NOMO-1 treated with DMSO at 0.1 percent for 48 hours (cell line): ENCODE measurements at regions not wholly inside any gene's neighbourhood (a gene's known extent, or its start where the extent isn't known, plus 50 kb on each side); places are given as distances from the start of the nearest gene placed in this dataset.
"Not testable (repeated sequence)": the region's sequence is repeated elsewhere in the genome, so short reads cannot be mapped to it uniquely, and the experiment has no call there.

Experiments
- DNase-seq: peaks from one replicate; lab custom pipeline; 2025; ENCODE audit not compliant: unreplicated experiment; lab: John Stamatoyannopoulos, UW

DNA sequence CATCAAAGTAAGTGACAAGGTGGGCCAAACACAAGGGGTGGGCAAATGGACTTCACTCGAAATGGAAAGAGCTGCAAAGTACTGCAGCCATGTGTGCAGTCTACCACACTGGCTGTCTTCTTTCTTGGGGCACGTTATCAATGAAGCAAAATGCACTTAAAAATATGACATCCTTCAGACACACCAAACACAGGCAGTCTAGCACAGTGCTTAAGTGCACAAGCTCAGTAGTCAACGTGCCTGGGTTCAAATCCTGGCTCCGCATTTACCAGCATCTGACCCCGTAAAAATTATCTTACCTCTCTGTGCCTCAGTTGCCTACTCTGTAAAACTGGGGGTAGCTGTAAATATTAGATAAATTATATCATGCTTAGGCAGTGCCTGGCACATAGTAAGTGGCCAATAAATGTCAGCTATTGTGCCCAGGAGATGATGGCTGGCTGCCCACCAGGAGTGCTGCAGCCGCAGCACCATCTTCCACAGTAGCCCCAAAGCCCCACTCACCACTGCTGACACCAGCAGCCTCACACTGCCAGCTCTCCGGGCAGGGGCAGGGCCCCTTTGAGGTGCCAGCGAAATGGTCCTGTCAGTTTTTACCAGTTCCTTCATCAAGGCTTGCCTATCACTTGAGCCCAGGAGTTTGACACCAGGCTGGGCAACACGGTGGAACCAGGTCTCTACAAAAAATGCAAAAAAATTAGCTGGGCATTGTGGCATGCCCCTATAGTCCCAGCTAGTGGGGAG, 121.8 kb upstream of the SLC1A4 start:
- no peak for DNase-seq

GRCh38 chr2:64869126-64869525, 120.1 kb upstream of the SLC1A4 start:
- no peak for DNase-seq

DNA sequence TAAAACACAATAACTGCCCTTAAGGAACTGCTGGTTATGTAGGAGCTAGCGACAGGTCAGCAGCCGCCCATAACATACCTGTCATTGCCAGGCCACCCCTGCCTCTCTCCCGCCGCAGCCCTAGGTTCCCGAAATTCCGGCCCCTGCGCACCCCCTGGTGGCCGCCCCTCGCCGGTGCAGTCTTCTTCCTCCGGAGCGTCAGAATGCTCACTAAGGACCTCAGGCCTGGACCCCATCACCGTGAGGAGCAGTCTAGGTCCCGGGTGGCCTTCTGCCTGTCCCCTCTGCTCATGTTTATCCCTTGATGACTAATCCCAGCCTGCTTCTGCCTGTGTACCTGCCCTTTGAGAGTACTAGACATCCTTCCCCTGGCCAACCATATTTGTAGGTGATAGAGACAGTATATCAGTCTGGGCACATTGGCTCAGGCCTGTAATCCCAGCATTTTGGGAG, 115.7 kb upstream of the SLC1A4 start:
- peak; percentile 65 for DNase-seq

- no peak for DNase-seq
These were observed 114.6 kb upstream of the SLC1A4 start for GRCh38 chr2:64874593-64874992.

- no peak for DNase-seq
These were observed 113.8 kb upstream of the SLC1A4 start for GRCh38 chr2:64875368-64875767.

- DNase-seq = no peak
These were observed 113.0 kb upstream of the SLC1A4 start for GRCh38 chr2:64876137-64876647.

DNA sequence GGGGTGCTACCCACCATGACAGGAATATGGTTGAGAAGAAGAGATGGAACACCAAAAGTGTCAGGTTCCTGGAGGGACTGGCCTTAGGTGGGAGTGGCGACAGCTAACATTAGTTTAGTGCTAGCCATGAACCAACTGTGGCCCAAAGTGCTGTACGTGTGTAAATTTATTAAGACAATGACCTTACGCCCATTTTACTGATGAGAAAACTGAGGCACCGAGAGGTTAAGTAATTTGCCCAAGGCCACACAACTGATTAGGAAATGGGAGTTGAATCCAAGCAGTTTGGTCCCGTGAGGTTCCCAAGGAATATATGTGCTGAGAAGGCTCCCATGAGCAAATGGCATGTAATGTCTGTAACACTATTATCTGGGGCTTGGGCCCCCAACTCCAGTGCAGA, 109.5 kb upstream of the SLC1A4 start:
- no peak for DNase-seq

DNA sequence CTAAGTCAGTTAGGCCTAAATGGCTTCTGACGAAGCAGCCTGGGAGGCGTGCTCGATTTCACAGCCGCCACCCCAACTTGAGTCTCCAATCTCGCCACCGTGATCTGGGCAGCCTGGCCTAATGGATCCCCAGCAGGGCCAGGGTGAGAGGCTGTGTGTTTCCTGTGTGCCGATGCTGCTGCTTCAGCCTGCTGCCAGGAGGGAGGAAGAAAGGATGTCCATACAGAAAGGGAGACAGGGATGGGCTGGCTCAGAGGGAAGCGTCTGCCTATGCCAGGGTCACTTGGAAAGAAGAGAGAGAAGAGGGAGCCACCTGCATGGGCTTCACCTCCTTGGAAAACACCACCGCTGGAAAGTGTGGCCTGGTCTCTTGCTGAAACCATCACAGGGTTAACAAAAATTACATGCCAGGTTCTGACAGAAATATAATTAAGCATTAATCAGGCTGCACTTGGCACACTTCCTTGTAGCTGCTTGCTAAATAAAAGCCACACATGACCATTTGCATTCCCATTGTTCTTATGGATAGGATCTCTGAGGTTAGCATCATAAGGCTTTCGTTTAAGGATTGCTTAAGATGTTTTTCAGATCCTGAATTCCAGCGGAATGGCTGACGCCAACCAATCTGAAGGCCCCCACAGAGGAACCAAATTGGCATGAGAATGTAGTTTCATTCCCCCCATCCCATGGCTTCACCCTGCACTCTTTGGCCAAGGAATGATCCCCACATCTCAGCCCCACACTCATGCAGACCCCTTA, 108.8 kb upstream of the SLC1A4 start:
- no peak for DNase-seq

DNA sequence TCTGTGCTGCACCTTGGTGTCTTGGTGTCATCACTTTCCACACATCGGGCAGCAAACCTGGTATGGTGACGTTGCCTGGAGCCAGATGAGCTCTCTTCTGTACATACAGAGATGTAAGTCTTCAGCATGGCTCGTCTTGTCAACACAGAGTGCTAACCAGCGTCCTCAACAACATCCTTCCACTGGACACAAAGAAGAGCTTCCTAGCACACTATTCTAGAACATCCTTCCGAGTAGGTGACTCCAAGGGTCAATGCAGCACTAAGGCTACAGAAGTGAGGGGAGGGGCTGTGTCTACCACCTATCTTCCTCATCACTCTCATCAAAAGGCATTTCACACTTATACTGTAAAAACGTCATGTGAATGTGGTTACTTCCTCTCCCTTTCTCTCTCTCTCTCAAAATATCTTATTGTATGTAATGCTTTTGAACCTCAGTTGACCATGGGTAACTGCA, 108.1 kb upstream of the SLC1A4 start:
- peak; percentile 47 for DNase-seq

DNA sequence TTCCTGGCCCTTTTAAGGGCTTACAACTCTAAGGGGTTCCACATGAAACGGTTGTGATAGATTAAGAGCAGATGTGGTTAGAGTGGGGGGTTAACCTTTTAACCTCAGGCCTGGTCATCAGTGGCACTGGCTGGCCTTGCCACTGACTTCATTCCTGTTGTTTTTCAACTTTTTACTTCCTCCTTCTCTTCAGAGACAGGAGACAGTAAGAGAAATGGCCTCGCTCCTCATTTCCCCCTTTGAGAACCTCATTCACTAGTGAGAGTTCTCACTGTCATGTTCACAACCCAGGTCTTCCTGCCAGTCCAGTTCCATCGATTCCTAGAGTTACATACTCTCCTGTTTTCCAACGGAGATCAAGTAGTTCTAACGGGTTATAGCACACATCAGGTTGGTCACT, 101.6 kb upstream of the SLC1A4 start:
- no peak for DNase-seq

- DNase-seq = peak; percentile 34
These were observed 100.4 kb upstream of the SLC1A4 start for GRCh38 chr2:64888591-64889309.

DNA sequence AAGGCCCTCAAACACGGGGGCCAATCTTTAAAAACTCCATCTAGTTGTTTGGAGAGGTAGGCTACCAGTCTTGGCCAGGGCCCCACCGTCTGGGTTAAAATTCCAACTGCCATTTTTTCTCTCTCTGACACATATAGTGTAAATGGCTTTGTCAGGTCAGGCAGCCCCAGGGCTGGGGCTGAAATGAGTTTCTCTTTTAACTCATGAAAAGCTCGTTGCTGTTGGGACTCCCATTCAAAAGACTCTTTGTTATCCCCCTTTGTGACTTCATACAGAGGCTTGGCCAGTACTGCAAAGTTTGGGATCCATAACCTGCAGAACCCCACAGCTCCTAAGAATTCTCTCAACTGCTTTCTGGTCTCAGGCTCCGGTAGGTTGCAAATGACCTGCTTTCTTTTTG, 99.4 kb upstream of the SLC1A4 start:
- DNase-seq = no peak

- DNase-seq = not testable (repeated sequence)
These were observed 92.6 kb upstream of the SLC1A4 start for GRCh38 chr2:64896572-64896971.

GRCh38 chr2:64899081-64899865, 89.9 kb upstream of the SLC1A4 start:
- peak; percentile 52 for DNase-seq

DNA sequence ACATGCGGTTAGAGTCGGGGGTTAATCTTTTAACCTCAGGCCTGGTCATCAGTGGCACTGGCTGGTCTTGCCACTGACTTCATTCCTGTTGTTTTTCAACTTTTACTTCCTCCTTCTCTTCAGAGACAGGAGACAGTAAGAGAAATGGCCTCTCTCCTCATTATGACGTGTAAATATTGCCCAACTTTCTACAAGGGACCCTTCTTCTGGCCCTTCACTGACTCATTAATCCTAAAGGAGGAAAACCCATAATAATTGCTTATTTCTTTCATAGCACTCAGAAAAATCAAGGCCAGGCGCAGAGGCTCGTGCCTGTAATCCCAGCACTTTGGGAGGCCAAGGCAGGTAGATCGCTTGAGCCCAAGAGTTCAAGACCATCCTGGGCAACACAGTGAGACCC, 89.3 kb upstream of the SLC1A4 start:
- DNase-seq = peak; percentile 83

GRCh38 chr2:64904413-64905329, 84.5 kb upstream of the SLC1A4 start:
- peak; percentile 84 for DNase-seq

DNA sequence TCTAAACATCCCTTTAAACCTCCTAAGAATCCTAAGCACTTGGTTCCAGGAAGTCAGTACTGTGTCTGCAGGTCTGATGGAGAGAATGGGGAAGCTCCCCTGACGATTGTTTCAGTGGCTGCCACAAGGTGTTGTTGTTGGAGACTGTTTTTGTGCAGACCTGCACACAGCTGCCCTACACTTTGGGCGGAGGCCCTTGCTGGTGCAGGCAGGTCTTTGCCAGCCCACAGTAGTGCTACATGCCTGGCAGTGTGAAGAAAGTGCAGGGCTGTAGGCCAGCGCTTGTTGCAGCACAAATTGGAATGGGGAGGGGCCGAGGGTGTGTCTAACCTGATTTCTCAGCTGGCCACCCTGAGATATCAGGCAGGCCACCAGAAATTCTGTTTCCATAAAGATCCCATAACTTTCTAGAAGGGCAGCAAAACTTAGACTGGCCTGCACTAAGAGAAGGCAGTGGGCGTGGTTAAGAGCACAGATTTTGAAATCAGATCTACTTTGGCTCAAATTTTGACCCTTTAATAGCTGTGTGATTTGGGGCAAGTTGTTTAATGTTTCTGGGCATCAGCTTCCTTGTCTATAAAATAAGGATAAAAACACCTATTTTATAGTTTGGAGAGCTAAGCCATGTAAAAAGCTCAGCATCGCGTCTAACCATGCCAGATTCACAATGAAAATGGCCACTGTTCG, 83.7 kb upstream of the SLC1A4 start:
- peak; percentile 28 for DNase-seq

- no peak for DNase-seq
These were observed 82.2 kb upstream of the SLC1A4 start for GRCh38 chr2:64906853-64907536.
